IPS DF 4.7 (cell line): ENCODE measurements at regions not wholly inside any gene's neighbourhood (a gene's known extent, or its start where the extent isn't known, plus 50 kb on each side); places are given as distances from the start of the nearest gene placed in this dataset.

ENCODE experiments used
- DNase-seq: peaks from one replicate; pipeline ENCODE4 v3.0.0-alpha.2; 2013; ENCODE audit warnings: low spot score; ENCODE audit errors: extremely low read depth

DNA sequence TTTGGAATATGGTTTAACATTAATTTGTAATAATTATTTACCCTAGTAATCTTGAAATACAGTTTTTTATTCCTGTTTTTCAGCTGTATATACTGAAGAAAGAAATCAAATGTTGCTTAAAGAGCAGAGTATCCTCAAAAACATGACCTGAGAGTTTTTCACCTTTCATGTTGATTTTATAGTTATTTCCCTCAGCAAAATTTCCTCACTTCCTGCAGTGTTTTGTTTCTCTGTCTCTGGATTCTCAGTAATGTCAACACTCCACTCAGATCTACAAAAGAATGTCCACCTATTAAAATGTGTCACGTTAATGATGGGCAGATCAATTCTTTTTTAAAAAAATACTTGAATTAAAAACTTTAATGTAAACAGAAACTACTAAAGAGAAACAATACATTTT is 398.3 kb downstream of the ANXA1 start:
- DNase-seq: no peak

DNA sequence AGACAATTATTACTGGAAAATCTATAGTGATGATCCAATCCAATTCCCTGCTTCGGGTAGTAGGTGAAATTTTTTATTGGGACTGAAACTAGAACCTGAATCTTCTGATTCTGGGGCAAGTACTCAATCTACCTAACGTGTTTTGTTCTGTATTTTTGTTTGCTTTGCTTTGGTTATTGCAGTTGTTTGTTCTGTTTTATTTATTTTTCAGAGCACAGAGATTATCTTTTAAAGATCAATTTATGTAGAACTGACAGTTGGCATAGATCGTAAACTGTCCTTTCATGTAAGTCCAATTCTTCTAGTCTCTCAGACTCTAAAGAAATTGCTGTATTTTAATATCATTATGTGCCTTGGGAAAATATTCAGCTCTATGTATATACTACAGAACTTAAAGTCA is 401.6 kb downstream of the ANXA1 start:
- no peak for DNase-seq

DNA sequence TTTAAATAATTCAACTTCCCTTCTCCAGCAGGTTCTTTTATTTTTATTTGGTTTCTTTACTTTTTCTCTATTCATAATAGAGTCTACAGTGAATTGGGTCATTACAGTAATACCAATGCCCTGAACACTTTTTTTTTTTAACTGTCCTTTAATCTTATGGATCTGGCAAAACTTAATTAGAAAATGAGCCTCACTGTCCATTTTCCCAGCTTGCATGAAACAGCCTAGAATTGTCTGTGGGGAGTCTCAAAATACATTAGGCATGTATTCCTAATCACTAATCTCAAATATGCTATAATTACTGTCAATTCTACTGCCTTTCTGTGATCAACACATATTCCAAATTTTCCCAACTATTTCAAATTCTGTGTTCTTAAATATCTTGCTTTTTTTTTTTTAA is 406.8 kb downstream of the ANXA1 start:
- DNase-seq: no peak

GRCh38 chr9:73565026-73565425 is 413.4 kb downstream of the ANXA1 start:
- no peak for DNase-seq

- peak; percentile 53 for DNase-seq
Measured at GRCh38 chr9:73565833-73566465, 414.3 kb downstream of the ANXA1 start.

DNA sequence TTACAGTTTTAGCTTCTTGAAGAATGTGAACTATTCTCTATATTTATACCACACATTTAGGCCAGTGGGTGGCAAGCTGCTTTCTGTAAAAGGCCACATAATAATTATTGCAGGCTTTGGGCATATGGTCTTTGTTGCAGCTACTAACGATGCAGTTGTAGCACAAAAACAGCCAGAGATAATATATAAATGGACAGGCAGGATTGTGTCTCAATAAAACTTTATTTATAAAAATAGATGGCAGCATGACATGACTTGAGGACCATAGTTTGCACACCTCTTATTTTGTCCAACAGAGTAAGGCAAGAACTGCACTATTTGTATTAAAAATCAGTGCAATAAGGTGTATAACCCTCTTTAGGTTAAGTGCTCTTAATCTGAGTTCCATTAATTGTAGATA is 415.0 kb downstream of the ANXA1 start:
- no peak for DNase-seq

- no peak for DNase-seq
Measured at GRCh38 chr9:73573235-73573634, 421.6 kb downstream of the ANXA1 start.

DNA sequence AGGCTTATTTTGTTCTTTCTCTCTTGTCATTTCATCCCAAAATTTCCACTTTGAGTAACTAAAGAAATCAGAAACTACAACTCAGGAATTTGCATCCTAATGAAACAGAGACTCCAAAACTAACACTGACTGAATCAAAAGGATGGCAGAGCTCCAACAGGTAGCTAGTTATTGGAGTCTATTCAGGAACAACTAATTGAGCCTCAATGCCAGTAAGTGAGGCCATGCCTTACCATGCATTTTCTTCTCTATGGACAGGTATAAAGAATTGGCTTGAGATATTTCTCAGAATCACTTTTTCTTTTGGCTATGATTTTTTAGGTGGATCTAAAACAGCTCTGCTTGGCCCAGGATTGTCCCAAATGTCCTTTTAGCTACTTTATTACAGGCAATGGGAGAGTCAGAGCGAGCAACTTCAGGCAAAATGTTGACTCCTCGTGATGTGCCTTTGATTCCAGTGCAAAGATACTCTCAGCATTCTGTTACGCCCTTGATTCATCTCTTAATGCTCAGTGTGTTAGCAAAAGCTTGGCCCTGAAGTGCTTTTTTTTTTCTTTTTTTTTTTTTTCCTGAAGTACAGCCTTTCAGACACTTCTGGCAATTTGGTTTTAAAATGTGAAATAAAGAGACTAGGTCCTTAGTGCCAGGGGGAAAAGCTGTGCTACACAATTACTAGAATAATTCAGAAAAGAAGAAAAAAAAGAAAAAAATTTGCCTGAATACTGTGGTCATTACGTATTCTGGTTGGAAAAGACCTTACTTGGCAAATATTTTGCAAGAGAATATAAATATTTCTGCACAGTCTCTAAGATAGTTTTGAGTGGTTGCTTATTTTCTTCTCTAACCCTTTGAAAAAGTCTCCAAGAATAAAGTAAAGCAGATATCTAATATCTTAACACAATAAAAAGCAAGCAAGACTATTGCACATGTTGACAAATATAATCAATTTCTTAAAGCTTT is 423.7 kb downstream of the ANXA1 start:
- no peak for DNase-seq

GRCh38 chr9:73577848-73578247 is 426.2 kb downstream of the ANXA1 start:
- no peak for DNase-seq

GRCh38 chr9:73579823-73580222 is 428.2 kb downstream of the ANXA1 start:
- no peak for DNase-seq

- no peak for DNase-seq
Measured at GRCh38 chr9:73583576-73583975, 431.9 kb downstream of the ANXA1 start.

GRCh38 chr9:73595036-73595545 is 443.4 kb downstream of the ANXA1 start:
- no peak for DNase-seq

DNA sequence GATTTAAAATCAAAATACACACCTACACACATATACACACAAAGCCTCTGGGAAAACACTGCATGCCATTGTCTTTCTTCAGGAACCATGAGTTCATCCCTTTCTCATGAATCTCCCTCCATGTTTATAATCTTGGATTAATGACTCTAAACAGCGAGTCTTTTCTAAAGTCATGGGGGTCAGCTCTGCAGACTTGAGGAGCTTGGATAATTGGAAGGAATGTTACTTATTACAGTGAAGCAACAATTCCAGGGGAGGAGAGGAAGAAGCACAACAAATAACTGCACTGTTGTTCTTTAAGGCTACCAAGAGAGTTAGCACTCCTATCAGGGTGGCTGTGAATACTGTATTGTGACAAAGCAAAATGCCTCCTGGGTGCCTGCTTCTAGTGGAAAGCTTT is 444.7 kb downstream of the ANXA1 start:
- DNase-seq: no peak

DNA sequence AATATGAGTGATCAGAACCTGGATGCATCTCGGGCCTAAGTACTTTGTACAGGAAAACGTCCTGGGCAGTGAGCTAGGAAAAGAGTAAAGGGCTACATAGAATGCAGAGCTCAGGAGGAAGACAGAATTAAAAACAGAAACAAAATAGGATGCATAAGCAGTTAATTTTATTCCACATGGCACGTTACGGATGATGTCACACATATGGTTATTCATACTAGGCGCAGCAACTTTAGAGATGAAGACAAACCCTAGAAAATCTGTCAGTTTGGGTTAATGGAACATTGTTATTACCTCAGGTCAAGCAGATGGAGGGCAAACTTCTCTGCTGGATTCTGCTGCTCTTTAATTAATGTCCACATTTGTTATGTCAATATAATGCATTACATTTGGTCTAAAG is 445.4 kb downstream of the ANXA1 start:
- no peak for DNase-seq

DNA sequence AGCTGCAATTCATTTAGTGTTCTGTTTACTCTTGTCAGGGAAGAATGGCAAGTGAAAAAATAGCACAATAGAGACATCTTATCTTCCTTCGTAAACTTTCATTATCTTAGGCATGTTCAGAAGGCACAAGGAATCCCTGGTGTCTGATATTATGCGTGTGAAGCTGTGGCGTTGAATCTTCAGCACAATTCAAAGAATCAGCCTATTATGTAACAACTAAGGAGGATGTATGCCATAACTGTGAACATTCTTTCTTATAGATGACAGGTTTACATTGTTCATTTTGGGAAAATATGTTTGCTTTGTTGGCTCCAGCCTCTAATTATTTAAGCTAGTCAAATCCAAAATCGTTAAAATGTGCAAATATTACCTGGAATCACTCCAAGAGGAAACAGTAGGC is 446.1 kb downstream of the ANXA1 start:
- no peak for DNase-seq

GRCh38 chr9:73609381-73609780 is 457.7 kb downstream of the ANXA1 start:
- DNase-seq: no peak

- no peak for DNase-seq
Measured at GRCh38 chr9:73611032-73611431, 459.4 kb downstream of the ANXA1 start.

- DNase-seq: no peak
Measured at GRCh38 chr9:73613092-73613701, 461.5 kb downstream of the ANXA1 start.

DNA sequence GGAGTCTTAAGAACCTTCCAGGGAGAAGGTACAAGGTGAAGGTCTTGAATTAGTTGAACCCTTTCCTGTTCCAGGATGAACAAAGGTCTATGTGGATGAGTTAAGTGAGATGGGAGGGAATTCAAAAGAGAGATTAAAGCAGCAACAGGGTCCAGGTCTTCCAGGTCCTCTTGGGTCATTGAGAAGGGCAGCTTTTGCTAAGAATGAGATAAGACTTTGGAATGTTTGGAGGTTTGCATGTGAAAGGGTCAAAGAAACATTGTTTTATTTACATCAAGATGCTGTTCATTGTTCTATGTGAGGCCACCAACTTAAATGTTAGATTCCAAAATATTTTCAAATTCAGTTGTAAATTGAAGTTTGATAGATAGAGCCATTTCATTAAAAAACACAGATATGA is 463.9 kb downstream of the ANXA1 start:
- DNase-seq: peak; percentile 66

DNA sequence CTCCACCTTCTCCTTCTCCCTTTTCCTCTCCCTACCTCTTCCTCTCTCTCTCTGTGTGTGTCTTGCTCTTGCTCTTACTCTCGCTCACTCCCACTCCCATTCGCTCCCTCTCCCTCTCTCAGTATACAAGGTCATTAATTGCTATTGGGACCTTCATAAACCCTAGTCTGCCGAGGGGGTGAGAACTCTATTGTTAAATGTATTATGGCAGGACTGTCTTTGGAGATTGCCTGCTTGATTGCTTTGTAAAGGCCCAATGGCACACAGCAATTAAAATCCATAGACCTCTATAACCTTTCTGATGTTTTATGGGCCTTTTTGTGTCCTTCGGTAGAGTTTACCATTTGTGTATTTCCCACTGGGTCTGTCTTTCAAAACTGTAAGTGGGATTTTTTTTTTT is 465.9 kb downstream of the ANXA1 start:
- DNase-seq: no peak

DNA sequence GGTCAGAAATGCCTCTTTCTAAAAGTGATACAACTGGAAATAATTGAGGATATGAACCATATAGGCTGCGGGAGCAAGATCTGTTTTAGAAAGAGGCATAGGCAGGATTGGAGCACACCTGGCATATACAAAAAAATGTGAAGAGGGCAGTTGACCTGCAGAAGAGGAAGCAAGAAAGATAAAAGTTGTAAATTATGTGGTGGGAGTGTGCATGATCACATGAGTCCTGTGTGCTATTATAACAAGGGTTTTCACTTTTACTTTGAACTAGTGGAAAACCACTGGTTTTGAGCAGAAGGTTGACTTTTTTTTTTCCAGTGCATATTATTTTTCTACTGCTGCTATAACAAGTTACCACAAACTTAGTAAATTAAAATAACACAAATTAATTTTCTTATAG is 489.3 kb downstream of the ANXA1 start:
- no peak for DNase-seq

DNA sequence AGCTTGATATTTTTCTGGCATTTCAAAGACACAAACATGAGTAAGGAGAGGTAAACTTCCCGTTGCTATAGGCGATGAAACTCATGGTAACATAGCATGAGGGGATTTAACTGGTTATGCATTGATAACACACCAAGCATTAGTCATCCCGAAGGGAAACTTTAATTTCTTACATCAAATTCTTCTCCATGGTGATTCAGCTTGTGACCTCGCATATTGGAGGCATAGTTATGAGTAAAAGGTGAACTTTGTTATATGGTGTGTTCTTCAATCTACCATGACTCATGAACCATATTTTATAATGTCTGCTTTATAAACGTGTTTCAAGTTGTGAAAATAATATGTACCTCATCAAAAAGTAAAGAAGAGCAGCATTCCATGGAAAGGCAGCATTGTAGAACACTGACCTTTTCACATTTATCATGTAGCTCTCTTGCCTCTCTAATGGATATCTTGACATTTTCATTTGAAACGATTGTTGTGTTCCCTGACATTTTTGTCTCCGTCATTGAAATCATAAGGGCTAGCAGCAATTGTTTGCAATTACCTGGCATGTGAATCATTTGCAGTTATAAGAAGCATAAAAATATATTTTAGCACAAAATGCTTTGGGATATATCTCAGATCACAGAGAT is 491.8 kb downstream of the ANXA1 start:
- DNase-seq: no peak
